SU-DHL-6 (cell line): ENCODE measurements at regions not wholly inside any gene's neighbourhood (a gene's known extent, or its start where the extent isn't known, plus 50 kb on each side); places are given as distances from the start of the nearest gene placed in this dataset.

Experiments used
- CTCF ChIP-seq: fragments of 200-600 bp; sonication (generic); IDR thresholded peaks from one replicate; pipeline ENCODE4 v1.5.1; 2017; ENCODE audit warnings: antibody characterized with exemption, mild to moderate bottlenecking, low read length, moderate library complexity; ENCODE audit not compliant: insufficient read depth, poor library complexity, severe bottlenecking
- EZH2phosphoT487 ChIP-seq: fragments of 200-600 bp; sonication (generic), shearing (Covaris generic); conservative IDR thresholded peaks from 2 replicates; pipeline ENCODE4 v1.6.1; 2018; ENCODE audit warnings: mild to moderate bottlenecking, antibody characterized with exemption, low read length, moderate library complexity, mixed read lengths

GRCh38 chr10:34912771-34913170 is 97.7 kb upstream of the PARD3 start:
- TF ChIP-seq CTCF (no peak), EZH2phosphoT487 (no peak)
